ENCODE measurements at regions not wholly inside any gene's neighbourhood (a gene's known extent, or its start where the extent isn't known, plus 50 kb on each side); places are given as distances from the start of the nearest gene placed in this dataset.
"Not testable (repeated sequence)": the region's sequence is repeated elsewhere in the genome, so short reads cannot be mapped to it uniquely, and the experiment has no call there.

GRCh38 chr12:111271674-111272418 lies 97.0 kb downstream of the PHETA1 start:
- DNase-seq (ENCODE audit: low read depth): no peak

GRCh38 chr12:111270774-111271173 lies 98.1 kb downstream of the PHETA1 start:
- DNase-seq (ENCODE audit: low read depth): no peak

GRCh38 chr12:111270239-111270638 lies 98.7 kb downstream of the PHETA1 start:
- no peak for DNase-seq (ENCODE audit: low read depth)

- DNase-seq (ENCODE audit: low read depth): no peak
Observed at GRCh38 chr12:111269718-111270117, 99.2 kb downstream of the PHETA1 start.

GRCh38 chr12:111268738-111269572 lies 99.9 kb downstream of the PHETA1 start:
- DNase-seq (ENCODE audit: low read depth): no peak

GRCh38 chr12:111267144-111267543 lies 101.8 kb downstream of the PHETA1 start:
- DNase-seq (ENCODE audit: low read depth): no peak

- no peak for DNase-seq (ENCODE audit: low read depth)
Observed at GRCh38 chr12:111261911-111262676, 106.8 kb downstream of the PHETA1 start.

GRCh38 chr12:111260732-111261131 lies 108.2 kb downstream of the PHETA1 start:
- DNase-seq (ENCODE audit: low read depth): no peak

GRCh38 chr12:111259231-111259630 lies 109.7 kb downstream of the PHETA1 start:
- no peak for DNase-seq (ENCODE audit: low read depth)

GRCh38 chr12:111258081-111258480 lies 110.8 kb downstream of the PHETA1 start:
- DNase-seq (ENCODE audit: low read depth): not testable (repeated sequence)

GRCh38 chr12:111257435-111257902 lies 111.4 kb downstream of the PHETA1 start:
- no peak for DNase-seq (ENCODE audit: low read depth)

- no peak for DNase-seq (ENCODE audit: low read depth)
Observed at GRCh38 chr12:111256629-111257434, 112.1 kb downstream of the PHETA1 start.

- DNase-seq (ENCODE audit: low read depth): no peak
Observed at GRCh38 chr12:111255261-111255660, 113.6 kb downstream of the PHETA1 start.

- DNase-seq (ENCODE audit: low read depth): no peak
Observed at GRCh38 chr12:111254106-111254505, 114.8 kb downstream of the PHETA1 start.

- DNase-seq (ENCODE audit: low read depth): no peak
Observed at GRCh38 chr12:111253213-111253612, 115.7 kb downstream of the PHETA1 start.

GRCh38 chr12:111251787-111252186 lies 117.1 kb downstream of the PHETA1 start:
- no peak for DNase-seq (ENCODE audit: low read depth)

- DNase-seq (ENCODE audit: low read depth): no peak
Observed at GRCh38 chr12:111251058-111251730, 117.7 kb downstream of the PHETA1 start.

GRCh38 chr12:111250251-111250881 lies 118.5 kb downstream of the PHETA1 start:
- no peak for DNase-seq (ENCODE audit: low read depth)

GRCh38 chr12:111249757-111250156 lies 119.1 kb downstream of the PHETA1 start:
- no peak for DNase-seq (ENCODE audit: low read depth)

GRCh38 chr12:111249018-111249370 lies 119.9 kb downstream of the PHETA1 start:
- DNase-seq (ENCODE audit: low read depth): no peak
